AG04449 (cell line): ENCODE measurements at regions not wholly inside any gene's neighbourhood (a gene's known extent, or its start where the extent isn't known, plus 50 kb on each side); places are given as distances from the start of the nearest gene placed in this dataset.

Experiments
- CTCF ChIA-PET: fragments of 350-600 bp; formaldehyde crosslinking; extraction: SDS; loops from one replicate; lab custom pipeline; 2021; ENCODE audit warnings: antibody characterized with exemption; lab: Yijun Ruan, JAX
- POLR2A ChIA-PET: fragments of 400-600, 350-600 bp; formaldehyde crosslinking; extraction: SDS; loops from one replicate; lab custom pipeline; 2020; ENCODE audit warnings: antibody characterized with exemption, inconsistent platforms; lab: Yijun Ruan, JAX
- DNase-seq: peaks from one replicate; pipeline ENCODE4 v3.0.0-alpha.2; 2010; ENCODE audit warnings: low read depth, low spot score
- H3K4me3 ChIP-seq: 2 replicates; pipeline ENCODE4 v1.5.1; 2011; ENCODE audit warnings: low read depth, mild to moderate bottlenecking, control low read depth, low read length
- CTCF ChIP-seq: IDR thresholded peaks from one replicate; pipeline ENCODE4 v1.5.1; 2011; ENCODE audit warnings: mild to moderate bottlenecking, moderate library complexity, low read length, control low read depth, inconsistent platforms; ENCODE audit not compliant: insufficient read depth; ENCODE audit errors: missing control alignments

GRCh38 chr5:155836089-155836803 lies 490.7 kb upstream of the SGCD start:
- no peak for TF ChIP-seq CTCF
- no peak overlapping the region for H3K4me3 ChIP-seq
- CTCF ChIA-PET, result interaction anchor here (0.6 kb wide), 1 partner anchor 303 kb away, joined by 3 read pairs; no protein-coding TSS in a partner anchor
- no peak for DNase-seq
- POLR2A ChIA-PET, result interaction anchor here (0.6 kb wide), 1 partner anchor 285 kb away, joined by 5 read pairs; no protein-coding TSS in a partner anchor

GRCh38 chr5:155838394-155838793 lies 488.6 kb upstream of the SGCD start:
- TF ChIP-seq CTCF, result no peak
- no peak for DNase-seq
- CTCF ChIA-PET, result no interaction called here
- no peak overlapping the region for H3K4me3 ChIP-seq
- POLR2A ChIA-PET, result no interaction called here

GRCh38 chr5:155839251-155840037 lies 487.5 kb upstream of the SGCD start:
- TF ChIP-seq CTCF, result no peak
- DNase-seq, result no peak
- ChIA-PET POLR2A (no interaction called here), CTCF (no interaction called here)
- H3K4me3 ChIP-seq, result no peak overlapping the region

- no peak overlapping the region for H3K4me3 ChIP-seq
- POLR2A ChIA-PET, result interaction anchor here (0.6 kb wide), 1 partner anchor 79 kb away, joined by 3 read pairs; no protein-coding TSS in a partner anchor
- DNase-seq, result no peak
- CTCF ChIA-PET, result no interaction called here
- no peak for TF ChIP-seq CTCF
These were observed 482.4 kb upstream of the SGCD start for GRCh38 chr5:155844542-155844941.

GRCh38 chr5:155850370-155850769 lies 476.6 kb upstream of the SGCD start:
- ChIA-PET CTCF (no interaction called here), POLR2A (no interaction called here)
- DNase-seq, result no peak
- no peak for TF ChIP-seq CTCF
- H3K4me3 ChIP-seq, result no peak overlapping the region

- CTCF ChIA-PET, result no interaction called here
These were observed 460.0 kb upstream of the SGCD start for GRCh38 chr5:155866971-155867370.

More at GRCh38 chr5:155866971-155867370, 460.0 kb upstream of the SGCD start:
- POLR2A ChIA-PET, result no interaction called here
- TF ChIP-seq CTCF, result no peak
- DNase-seq, result no peak
- no peak overlapping the region for H3K4me3 ChIP-seq
